Smooth muscle cell (in vitro differentiated cells): ENCODE measurements at regions not wholly inside any gene's neighbourhood (a gene's known extent, or its start where the extent isn't known, plus 50 kb on each side); places are given as distances from the start of the nearest gene placed in this dataset.

ENCODE experiments used
- DNase-seq: peaks from one replicate; lab custom pipeline; 2025; ENCODE audit not compliant: unreplicated experiment; lab: John Stamatoyannopoulos, UW
- H2AFZ ChIP-seq: fragments of 200-600 bp; sonication (generic); 2 replicates; pipeline ENCODE4 v1.6.0; 2016; ENCODE audit warnings: antibody characterized with exemption, low read depth, mild to moderate bottlenecking
- H3F3A ChIP-seq: fragments of 200-600 bp; sonication (generic); 2 replicates; pipeline ENCODE4 v1.6.0; 2017; ENCODE audit warnings: antibody characterized with exemption, low read depth
- H3K27ac ChIP-seq: fragments of 200-600 bp; sonication (generic); 2 replicates; pipeline ENCODE4 v1.5.1; 2016; ENCODE audit warnings: low read depth, mild to moderate bottlenecking
- H3K27me3 ChIP-seq: fragments of 200-600 bp; sonication (generic); 2 replicates; pipeline ENCODE4 v1.6.1; 2016; ENCODE audit warnings: low read depth, mild to moderate bottlenecking
- H3K36me3 ChIP-seq: fragments of 200-600 bp; sonication (generic); 2 replicates; pipeline ENCODE4 v1.5.1; 2016; ENCODE audit warnings: low read depth
- H3K4me1 ChIP-seq: fragments of 200-600 bp; sonication (generic); 2 replicates; pipeline ENCODE4 v1.5.1; 2016; ENCODE audit warnings: low read depth
- H3K4me2 ChIP-seq: fragments of 200-600 bp; sonication (generic); 2 replicates; pipeline ENCODE4 v1.6.0; 2016; ENCODE audit warnings: mild to moderate bottlenecking
- H3K4me3 ChIP-seq: fragments of 200-600 bp; sonication (generic); 2 replicates; pipeline ENCODE4 v1.5.1; 2016; ENCODE audit warnings: mild to moderate bottlenecking
- H3K79me2 ChIP-seq: fragments of 200-600 bp; sonication (generic); 2 replicates; pipeline ENCODE4 v1.6.0; 2016; ENCODE audit warnings: low read depth, mild to moderate bottlenecking
- H3K9ac ChIP-seq: fragments of 200-600 bp; sonication (generic); 2 replicates; pipeline ENCODE4 v1.6.0; 2016; ENCODE audit warnings: low read depth
- H3K9me3 ChIP-seq: fragments of 200-600 bp; sonication (generic); replicated peaks from 2 replicates; pipeline ENCODE4 v1.5.1; 2016; ENCODE audit warnings: low read depth
- H4K20me1 ChIP-seq: fragments of 200-600 bp; sonication (generic); 2 replicates; pipeline ENCODE4 v1.6.0; 2016; ENCODE audit warnings: low read depth
- WGBS: methylation state at CpG from one replicate; pipeline ENCODE4 v1.1.7; 2016; ENCODE audit warnings: low lambda C conversion rate; 5-methylcytosine and 5-hydroxymethylcytosine counted together
- TF ChIP-seq, protein P1 (sequence below): fragments of 200-600 bp; sonication (generic); IDR thresholded peaks from 2 replicates; pipeline ENCODE4 v1.5.1; 2017; ENCODE audit warnings: borderline replicate concordance, mild to moderate bottlenecking, antibody characterized with exemption; ENCODE audit not compliant: insufficient read depth, poor library complexity, severe bottlenecking

DNA sequence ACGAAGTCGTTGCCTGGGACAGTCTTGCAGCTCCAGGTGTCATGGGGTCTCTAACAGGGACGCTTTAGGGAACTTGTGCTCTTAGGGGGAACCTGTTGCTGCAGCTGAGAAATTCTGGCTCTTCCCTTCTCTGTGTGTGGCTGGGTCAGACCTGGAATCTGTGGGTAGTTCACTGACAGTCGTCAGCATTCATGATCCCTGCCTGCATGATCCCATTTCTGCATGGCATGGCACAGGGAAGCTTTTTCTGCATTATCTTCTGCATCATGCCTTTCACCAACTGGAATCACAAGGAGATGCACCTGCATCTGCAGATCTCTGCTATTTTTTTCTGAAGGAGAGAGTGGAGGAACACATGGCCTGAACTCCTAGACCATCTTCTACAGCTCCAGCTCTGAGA, 85.6 kb downstream of the SOX9 start:
- WGBS: 84% methylated on average over 4 of the region's 4 CpGs
- TF ChIP-seq, protein P1, sequence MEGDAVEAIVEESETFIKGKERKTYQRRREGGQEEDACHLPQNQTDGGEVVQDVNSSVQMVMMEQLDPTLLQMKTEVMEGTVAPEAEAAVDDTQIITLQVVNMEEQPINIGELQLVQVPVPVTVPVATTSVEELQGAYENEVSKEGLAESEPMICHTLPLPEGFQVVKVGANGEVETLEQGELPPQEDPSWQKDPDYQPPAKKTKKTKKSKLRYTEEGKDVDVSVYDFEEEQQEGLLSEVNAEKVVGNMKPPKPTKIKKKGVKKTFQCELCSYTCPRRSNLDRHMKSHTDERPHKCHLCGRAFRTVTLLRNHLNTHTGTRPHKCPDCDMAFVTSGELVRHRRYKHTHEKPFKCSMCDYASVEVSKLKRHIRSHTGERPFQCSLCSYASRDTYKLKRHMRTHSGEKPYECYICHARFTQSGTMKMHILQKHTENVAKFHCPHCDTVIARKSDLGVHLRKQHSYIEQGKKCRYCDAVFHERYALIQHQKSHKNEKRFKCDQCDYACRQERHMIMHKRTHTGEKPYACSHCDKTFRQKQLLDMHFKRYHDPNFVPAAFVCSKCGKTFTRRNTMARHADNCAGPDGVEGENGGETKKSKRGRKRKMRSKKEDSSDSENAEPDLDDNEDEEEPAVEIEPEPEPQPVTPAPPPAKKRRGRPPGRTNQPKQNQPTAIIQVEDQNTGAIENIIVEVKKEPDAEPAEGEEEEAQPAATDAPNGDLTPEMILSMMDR: no peak
- no peaks in the 10 kb centered on the region for H3K27me3 ChIP-seq

DNA sequence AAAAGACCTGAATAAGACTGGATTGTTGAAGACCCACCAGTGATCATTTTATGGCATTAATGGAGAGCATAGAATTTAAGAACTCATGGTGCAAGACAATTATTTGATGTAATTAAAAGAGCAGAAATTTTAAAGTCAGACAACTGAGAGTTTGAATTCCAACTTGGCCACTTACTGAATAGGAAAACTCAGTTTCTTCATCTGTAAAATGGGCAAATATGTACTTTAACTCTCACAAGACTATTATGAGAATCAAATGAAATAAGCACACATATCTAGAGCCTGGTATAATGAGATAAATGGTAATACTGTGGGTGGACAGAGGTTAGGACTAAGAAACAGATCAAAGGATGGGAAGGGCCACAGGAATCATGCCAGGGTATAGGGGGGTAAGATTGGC, 88.0 kb downstream of the SOX9 start:
- no peaks in the 10 kb centered on the region for H3K9me3 ChIP-seq
- H3K27ac ChIP-seq: no peak overlapping the region
- H3K27me3 ChIP-seq: no peaks in the 10 kb centered on the region
- no peaks in the 10 kb centered on the region for H3K79me2 ChIP-seq
- peaks cover 15% of the 10 kb centered on the region for H3K4me1 ChIP-seq
- H4K20me1 ChIP-seq: no peaks in the 10 kb centered on the region
- no peak overlapping the region for H3K9ac ChIP-seq
- TF ChIP-seq, protein P1: no peak
- DNase-seq: no peak
- H3K36me3 ChIP-seq: no peaks in the 10 kb centered on the region
- no peaks in the 10 kb centered on the region for H3F3A ChIP-seq
- H3K4me2 ChIP-seq: no peak overlapping the region
- no peak overlapping the region for H2AFZ ChIP-seq
- no peak overlapping the region for H3K4me3 ChIP-seq

More for the DNA sequence above, 85.6 kb downstream of the SOX9 start:
- no peaks in the 10 kb centered on the region for H3K9me3 ChIP-seq
- no peak for DNase-seq
- H3K4me1 ChIP-seq: peaks cover 15% of the 10 kb centered on the region
- no peaks in the 10 kb centered on the region for H3F3A ChIP-seq
- H3K79me2 ChIP-seq: no peaks in the 10 kb centered on the region
- H3K9ac ChIP-seq: no peak overlapping the region
- H2AFZ ChIP-seq: no peak overlapping the region
- no peak overlapping the region for H3K4me3 ChIP-seq
- no peak overlapping the region for H3K27ac ChIP-seq
- no peaks in the 10 kb centered on the region for H4K20me1 ChIP-seq
- H3K36me3 ChIP-seq: no peaks in the 10 kb centered on the region
- H3K4me2 ChIP-seq: no peak overlapping the region

DNA sequence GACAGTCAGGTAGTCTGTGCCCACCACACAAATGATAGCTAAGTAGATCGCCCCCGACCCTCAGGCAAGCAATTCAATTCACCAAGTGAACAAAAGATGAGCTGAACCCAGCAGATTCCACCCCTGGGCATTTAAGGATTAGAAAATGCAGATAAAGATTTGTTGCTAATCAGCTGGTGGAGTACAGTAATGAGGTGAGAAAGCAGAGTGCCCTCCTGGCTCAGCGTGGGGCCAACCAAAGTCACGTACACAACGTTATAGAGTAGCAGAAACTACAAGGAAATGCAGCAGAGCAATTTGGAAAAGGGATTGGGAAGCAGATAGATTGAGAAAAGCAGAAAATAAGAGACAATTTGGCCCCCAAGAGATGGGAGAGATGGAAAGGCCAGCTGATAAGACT, 91.2 kb downstream of the SOX9 start:
- no peak for DNase-seq
- Histone ChIP-seq H3K36me3 (no peaks in the 10 kb centered on the region), H3F3A (no peaks in the 10 kb centered on the region), H3K4me1 (peaks cover 7% of the 10 kb centered on the region), H3K79me2 (no peaks in the 10 kb centered on the region), H3K4me2 (no peak overlapping the region), H4K20me1 (no peaks in the 10 kb centered on the region), H3K9me3 (no peaks in the 10 kb centered on the region), H3K27me3 (peaks cover 3% of the 10 kb centered on the region), H3K4me3 (no peak overlapping the region), H3K27ac (no peak overlapping the region), H2AFZ (no peak overlapping the region), H3K9ac (no peak overlapping the region)
- TF ChIP-seq, protein P1: no peak
- WGBS: 66% methylated on average over 5 of the region's 5 CpGs

DNA sequence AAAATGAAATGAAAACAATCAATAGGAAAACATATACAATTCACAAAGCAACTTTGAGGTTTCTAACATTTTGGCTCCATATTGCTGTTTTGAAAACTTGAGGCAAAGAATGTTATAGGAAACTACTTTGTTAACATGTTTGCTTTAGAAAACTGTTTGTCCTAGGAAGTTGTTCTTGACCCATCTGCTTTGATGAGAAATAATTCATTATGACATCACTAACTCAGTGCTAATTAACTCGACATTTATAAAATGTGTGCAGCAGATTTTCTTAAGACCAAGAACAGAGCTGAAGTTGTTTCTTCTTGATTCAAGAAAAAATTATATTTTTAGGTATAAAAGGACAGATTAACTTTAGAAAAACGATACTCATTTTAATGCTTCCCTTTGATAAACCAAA, 94.7 kb downstream of the SOX9 start:
- Histone ChIP-seq H3K9me3 (no peaks in the 10 kb centered on the region), H3F3A (no peaks in the 10 kb centered on the region), H3K4me2 (no peak overlapping the region), H2AFZ (no peak overlapping the region), H4K20me1 (no peaks in the 10 kb centered on the region), H3K79me2 (no peaks in the 10 kb centered on the region), H3K36me3 (no peaks in the 10 kb centered on the region), H3K9ac (no peak overlapping the region), H3K27me3 (peaks cover 34% of the 10 kb centered on the region), H3K4me1 (peaks cover 16% of the 10 kb centered on the region), H3K27ac (no peak overlapping the region), H3K4me3 (no peak overlapping the region)
- whole genome bisulfite sequencing: 93% methylated on average over 2 of the region's 2 CpGs
- TF ChIP-seq, protein P1: no peak
- no peak for DNase-seq
